HUES48 (cell line): ENCODE measurements at regions not wholly inside any gene's neighbourhood (a gene's known extent, or its start where the extent isn't known, plus 50 kb on each side); places are given as distances from the start of the nearest gene placed in this dataset.

Experiments used
- H3K27ac ChIP-seq: one replicate; pipeline ENCODE4 v1.7.0; 2013; ENCODE audit warnings: low read depth, low read length, inconsistent platforms
- H3K27me3 ChIP-seq: 2 replicates; pipeline ENCODE4 v1.6.1; 2013; ENCODE audit warnings: mild to moderate bottlenecking, low read length; ENCODE audit not compliant: control insufficient read depth, insufficient read depth
- H3K36me3 ChIP-seq: 2 replicates; pipeline ENCODE4 v1.6.1; 2013; ENCODE audit warnings: low read length; ENCODE audit not compliant: control insufficient read depth, insufficient read depth
- H3K4me1 ChIP-seq: 2 replicates; pipeline ENCODE4 v1.6.1; 2013; ENCODE audit warnings: mild to moderate bottlenecking, low read length; ENCODE audit not compliant: control insufficient read depth, insufficient read depth
- H3K4me3 ChIP-seq: 2 replicates; pipeline ENCODE4 v1.5.1; 2013; ENCODE audit warnings: mild to moderate bottlenecking, low read depth, low read length
- H3K9ac ChIP-seq: 2 replicates; pipeline ENCODE4 v1.6.1; 2013; ENCODE audit warnings: mild to moderate bottlenecking, low read depth, low read length, moderate library complexity
- H3K9me3 ChIP-seq: 2 replicates; pipeline ENCODE4 v1.6.1; 2013; ENCODE audit warnings: low read length; ENCODE audit not compliant: control insufficient read depth, insufficient read depth

DNA sequence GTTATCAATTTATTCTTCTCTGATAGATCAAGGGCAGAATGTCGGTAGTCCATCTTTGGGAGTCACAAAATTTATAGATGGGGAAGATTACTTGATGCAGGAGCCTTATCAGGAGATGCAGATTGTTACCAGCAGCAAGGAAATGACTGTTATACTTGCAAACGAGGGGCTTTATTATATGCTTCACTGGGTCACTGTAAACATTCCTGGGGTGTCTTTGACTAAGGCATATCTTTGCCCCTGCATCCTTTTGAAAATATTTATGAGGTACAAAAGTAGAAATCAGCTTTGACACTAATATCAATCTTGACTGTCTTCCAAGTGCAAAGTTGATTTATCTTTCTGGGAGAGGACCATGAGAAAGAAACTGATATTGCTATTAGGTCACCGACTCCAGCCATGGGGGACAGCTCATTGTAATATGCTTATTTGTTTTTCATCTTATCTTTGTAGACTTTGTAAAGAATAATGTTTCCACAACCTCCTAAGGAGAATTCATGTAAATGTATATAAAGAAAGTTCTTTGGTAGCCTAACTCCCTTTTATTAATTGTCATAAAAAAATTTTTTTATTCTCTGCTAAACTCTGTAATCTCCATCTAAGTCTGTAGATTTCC lies 177.3 kb upstream of the EMCN start:
- no peak overlapping the region for H3K9ac ChIP-seq
- no peak overlapping the region for H3K27ac ChIP-seq
- no peaks in the 10 kb centered on the region for H3K27me3 ChIP-seq
- no peaks in the 10 kb centered on the region for H3K36me3 ChIP-seq
- no peak overlapping the region for H3K4me3 ChIP-seq
- H3K9me3 ChIP-seq = no peaks in the 10 kb centered on the region
- H3K4me1 ChIP-seq = 0 out of 2 replicates have a peak, but pooled peaks cover 4% of the 10 kb centered on the region

DNA sequence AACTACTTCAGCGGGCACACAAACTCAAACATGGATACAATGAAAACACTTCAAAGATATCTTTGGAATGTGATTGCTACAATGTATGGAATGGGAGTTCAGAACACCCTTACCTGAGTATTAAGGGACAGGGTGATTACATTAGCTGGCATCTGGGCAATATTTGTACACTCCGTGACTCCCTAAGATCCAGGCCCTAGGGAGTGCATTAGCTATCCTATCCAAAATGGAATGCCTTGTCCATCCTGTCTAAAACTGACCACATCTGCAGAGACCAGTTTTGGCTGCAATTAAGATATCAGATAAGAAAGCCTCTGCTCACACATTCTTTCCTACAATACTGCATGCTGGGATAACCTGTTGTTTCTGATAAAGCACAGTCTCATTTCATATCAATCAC lies 176.6 kb upstream of the EMCN start:
- Histone ChIP-seq H3K36me3 (no peaks in the 10 kb centered on the region), H3K9ac (no peak overlapping the region), H3K4me1 (0 out of 2 replicates have a peak, but pooled peaks cover 4% of the 10 kb centered on the region), H3K9me3 (no peaks in the 10 kb centered on the region), H3K4me3 (no peak overlapping the region), H3K27ac (no peak overlapping the region), H3K27me3 (no peaks in the 10 kb centered on the region)

DNA sequence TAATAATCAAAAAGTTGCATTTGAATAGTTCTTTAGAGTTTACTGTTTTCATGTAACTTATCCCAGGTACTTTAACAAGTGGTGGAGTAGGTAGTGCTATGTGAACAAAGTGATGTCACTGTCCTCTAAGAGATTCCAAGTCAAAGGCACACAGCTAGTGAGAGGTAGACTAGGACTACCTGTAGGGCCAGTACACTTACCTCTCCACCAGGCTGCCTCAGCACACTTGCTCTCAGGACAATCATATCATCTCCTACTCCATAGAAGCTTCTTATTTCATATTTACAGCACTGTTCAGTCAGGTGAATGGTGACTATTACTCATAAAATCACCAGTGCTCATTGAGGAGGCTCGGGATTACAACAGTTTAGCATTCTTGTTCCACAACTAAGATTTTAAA lies 173.0 kb upstream of the EMCN start:
- Histone ChIP-seq H3K27ac (no peak overlapping the region), H3K4me3 (no peak overlapping the region), H3K9ac (no peak overlapping the region), H3K9me3 (no peaks in the 10 kb centered on the region), H3K36me3 (no peaks in the 10 kb centered on the region), H3K4me1 (no peaks in the 10 kb centered on the region), H3K27me3 (no peaks in the 10 kb centered on the region)

DNA sequence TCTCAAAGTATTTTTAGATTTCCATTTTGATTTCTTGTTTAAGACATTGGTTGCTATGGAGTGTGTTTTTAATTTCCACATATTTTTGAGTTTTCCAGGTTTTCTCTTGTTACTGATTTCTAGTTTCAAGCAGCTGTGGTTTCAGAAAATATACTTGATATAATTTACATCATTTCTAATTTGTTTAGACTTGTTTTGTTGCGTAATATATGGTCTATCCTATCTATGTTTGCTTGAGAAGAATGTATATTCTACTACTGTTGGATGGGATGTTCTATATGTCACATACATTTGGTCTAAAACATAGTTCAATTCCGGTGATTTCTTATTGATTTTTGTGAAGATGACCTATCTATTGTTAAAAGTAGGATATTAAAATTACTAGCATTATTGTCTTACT lies 170.5 kb upstream of the EMCN start:
- no peaks in the 10 kb centered on the region for H3K4me1 ChIP-seq
- no peak overlapping the region for H3K4me3 ChIP-seq
- H3K27ac ChIP-seq = no peak overlapping the region
- no peaks in the 10 kb centered on the region for H3K9me3 ChIP-seq
- H3K36me3 ChIP-seq = no peaks in the 10 kb centered on the region
- H3K27me3 ChIP-seq = no peaks in the 10 kb centered on the region
- no peak overlapping the region for H3K9ac ChIP-seq

DNA sequence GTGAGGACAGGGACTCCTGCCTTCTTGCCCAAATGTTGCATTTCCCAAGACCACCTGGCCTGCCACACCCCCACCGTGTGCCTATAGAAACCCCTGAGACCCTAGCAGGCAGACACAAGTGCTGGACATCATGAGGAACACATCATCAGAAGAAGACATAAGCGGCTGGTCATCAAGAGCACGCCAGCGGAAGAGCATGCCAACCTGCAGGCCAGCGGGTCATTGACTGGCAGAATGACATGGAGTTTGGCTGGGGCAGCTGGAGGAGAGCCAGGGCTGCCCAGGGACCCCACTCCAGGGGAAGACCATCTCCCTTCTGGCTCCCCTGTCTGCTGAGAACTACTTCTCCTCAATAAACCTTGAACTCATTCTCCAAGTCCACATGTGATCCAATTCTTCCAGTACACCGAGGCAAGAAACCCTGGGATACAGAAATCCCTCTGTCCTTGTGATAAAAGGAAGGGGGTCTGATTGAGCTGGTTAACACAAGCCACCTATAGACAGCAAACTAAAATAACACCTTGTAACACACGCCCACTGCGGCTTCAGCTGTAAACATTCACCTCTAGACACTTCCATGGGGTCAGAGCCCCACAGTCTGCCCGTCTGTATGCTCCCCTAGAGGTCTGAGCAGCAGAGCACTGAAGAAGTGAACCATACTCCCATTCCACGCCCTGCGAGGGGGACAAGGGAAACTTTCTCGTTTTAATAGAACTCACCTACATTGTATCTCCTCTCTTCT lies 164.8 kb upstream of the EMCN start:
- H3K36me3 ChIP-seq = no peaks in the 10 kb centered on the region
- H3K9me3 ChIP-seq = no peaks in the 10 kb centered on the region
- no peaks in the 10 kb centered on the region for H3K4me1 ChIP-seq

DNA sequence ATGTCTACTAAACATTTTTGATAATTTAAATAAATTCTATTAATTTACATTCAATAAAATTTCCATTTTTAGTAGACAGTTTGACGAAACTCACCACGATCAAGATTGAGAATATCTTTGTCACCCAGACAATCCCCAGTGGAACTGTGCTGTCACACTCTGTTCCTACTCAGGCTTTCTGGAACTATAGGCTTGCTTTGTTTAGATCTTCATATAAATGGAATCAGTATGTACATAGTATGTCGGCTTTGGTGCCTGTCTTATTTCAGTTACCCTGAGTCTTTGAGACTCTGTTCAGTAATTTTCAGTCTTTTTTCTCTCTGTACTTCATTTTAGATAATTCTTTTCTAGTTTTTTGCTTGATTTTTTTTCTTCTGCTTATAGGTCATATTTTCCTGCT lies 163.5 kb upstream of the EMCN start:
- H3K9ac ChIP-seq = no peak overlapping the region
- H3K36me3 ChIP-seq = no peaks in the 10 kb centered on the region
- H3K9me3 ChIP-seq = no peaks in the 10 kb centered on the region
- H3K4me3 ChIP-seq = no peak overlapping the region
- no peaks in the 10 kb centered on the region for H3K4me1 ChIP-seq
- H3K27me3 ChIP-seq = no peaks in the 10 kb centered on the region
- H3K27ac ChIP-seq = no peak overlapping the region

More for the DNA sequence above, 164.8 kb upstream of the EMCN start:
- Histone ChIP-seq H3K9ac (no peak overlapping the region), H3K27ac (no peak overlapping the region), H3K27me3 (no peaks in the 10 kb centered on the region), H3K4me3 (no peak overlapping the region)

DNA sequence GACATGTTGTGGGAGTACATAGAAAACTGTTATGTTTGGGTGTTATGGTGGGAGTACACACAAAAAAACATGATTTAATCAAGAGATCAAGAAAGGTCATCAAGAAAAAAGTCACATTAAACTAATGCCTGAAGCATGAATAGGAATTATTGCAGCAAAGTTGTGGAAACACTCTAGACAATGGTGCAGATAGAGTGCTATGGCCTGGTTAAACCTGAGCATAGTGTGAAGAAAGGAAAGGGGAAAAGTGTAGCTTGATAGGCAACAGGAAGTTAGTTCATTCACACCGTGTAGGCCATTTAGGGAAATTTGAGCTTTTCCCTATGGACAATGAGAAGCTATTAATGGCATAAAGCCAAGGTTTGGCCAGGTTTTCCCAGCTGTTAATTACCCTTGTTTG lies 162.1 kb upstream of the EMCN start:
- H3K36me3 ChIP-seq = no peaks in the 10 kb centered on the region
- no peaks in the 10 kb centered on the region for H3K27me3 ChIP-seq
- H3K9ac ChIP-seq = no peak overlapping the region
- H3K4me1 ChIP-seq = no peaks in the 10 kb centered on the region
- H3K9me3 ChIP-seq = no peaks in the 10 kb centered on the region
- no peak overlapping the region for H3K4me3 ChIP-seq
- H3K27ac ChIP-seq = no peak overlapping the region

DNA sequence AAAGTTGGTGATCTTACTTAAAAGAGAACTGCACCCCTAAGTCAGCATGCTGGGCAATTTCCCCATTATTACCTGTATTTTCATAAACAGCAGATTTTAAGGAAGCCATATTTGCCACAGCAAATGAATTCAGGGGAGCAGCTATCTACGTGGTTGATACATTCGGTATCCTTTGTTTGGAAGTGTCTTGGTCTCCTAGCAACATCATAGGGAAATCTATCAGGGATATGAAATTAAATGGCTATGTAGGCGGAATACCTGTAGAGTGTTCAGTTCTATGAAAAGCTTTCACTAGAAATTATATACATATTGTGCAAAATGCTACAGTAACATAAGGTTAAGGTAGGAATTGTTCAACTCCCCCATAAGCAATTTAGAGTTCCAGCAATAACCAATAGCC lies 157.2 kb upstream of the EMCN start:
- Histone ChIP-seq H3K9me3 (no peaks in the 10 kb centered on the region), H3K27ac (no peak overlapping the region), H3K4me3 (no peak overlapping the region), H3K4me1 (no peaks in the 10 kb centered on the region), H3K36me3 (no peaks in the 10 kb centered on the region), H3K27me3 (no peaks in the 10 kb centered on the region), H3K9ac (no peak overlapping the region)

DNA sequence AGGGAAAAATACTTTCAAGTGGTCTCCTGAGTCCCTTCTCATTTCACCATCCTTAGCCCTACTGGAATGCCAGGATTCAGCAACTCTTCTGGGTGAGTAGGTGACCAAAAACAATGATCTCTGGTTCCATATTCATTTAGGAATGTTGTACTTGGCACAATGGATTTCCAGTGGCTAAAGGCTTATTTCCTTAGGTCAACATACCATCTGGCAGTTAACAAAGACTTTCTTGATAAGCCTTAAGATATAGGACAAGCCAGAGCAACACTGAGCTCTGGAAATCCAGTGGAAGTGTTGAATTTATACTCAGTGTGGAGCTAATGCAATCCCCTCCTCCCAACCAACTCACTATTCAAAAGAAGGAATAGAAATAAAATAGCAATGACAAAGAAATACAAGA lies 139.4 kb upstream of the EMCN start:
- Histone ChIP-seq H3K36me3 (no peaks in the 10 kb centered on the region), H3K27me3 (no peaks in the 10 kb centered on the region), H3K4me1 (no peaks in the 10 kb centered on the region), H3K9ac (no peak overlapping the region), H3K9me3 (no peaks in the 10 kb centered on the region), H3K4me3 (no peak overlapping the region), H3K27ac (no peak overlapping the region)

DNA sequence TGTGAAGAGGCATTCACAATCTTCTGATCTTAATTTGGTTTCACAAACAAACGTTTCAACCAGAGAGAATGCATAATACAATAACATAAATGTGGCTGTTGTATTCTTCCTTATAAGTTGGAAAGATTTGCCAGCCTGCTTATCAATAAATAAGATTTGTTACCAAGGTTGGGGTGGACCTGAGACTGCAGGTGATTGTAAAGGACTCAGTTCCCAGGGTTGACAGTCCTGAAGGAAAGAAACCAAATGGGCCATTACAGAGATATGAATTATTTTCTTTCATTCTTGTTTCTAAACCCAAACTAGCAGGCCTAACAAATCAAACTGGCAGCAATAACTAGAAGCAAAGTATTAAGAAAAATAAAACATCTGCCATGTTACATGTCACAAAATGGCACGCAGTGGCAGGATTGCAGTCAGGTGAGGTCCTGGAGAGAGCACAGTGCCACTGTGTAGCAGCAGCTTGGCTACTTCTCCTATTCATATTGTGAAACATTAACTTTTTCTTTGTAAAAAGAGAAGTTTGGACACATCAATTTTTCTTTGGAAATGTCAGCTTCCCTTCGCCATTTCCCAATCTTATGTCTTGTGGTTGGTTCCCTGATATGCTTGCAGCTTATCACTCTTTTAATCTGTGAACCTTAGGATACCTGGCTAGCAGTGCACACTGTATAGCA lies 133.8 kb upstream of the EMCN start:
- no peaks in the 10 kb centered on the region; the same call in 1 of the 2 replicates for H3K4me1 ChIP-seq
- no peaks in the 10 kb centered on the region for H3K9me3 ChIP-seq
- H3K27ac ChIP-seq = no peak overlapping the region
- no peak overlapping the region for H3K9ac ChIP-seq
- H3K36me3 ChIP-seq = no peaks in the 10 kb centered on the region
- no peak overlapping the region for H3K4me3 ChIP-seq
- no peaks in the 10 kb centered on the region for H3K27me3 ChIP-seq

DNA sequence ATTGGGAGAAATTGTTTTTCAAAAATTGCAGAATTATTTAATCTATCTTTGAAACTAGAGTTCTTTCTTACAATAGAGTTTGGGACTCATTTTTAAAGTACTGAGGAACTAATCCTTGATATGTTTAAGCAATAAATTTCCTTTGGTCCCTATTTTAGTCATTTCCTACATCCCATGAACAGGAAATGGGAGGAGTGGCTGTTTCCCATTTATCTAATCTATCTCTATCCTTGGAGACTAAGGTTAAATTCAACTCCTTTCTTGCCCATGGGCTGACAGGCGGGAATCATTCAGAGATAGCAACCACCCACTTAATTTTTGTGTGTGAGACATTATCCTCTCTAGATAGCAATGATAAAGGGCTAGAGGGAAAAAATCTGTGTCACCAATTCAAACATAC lies 131.6 kb upstream of the EMCN start:
- Histone ChIP-seq H3K27ac (no peak overlapping the region), H3K36me3 (no peaks in the 10 kb centered on the region)

More for the DNA sequence above, 131.6 kb upstream of the EMCN start:
- no peak overlapping the region for H3K4me3 ChIP-seq
- no peaks in the 10 kb centered on the region for H3K27me3 ChIP-seq
- H3K9me3 ChIP-seq = no peaks in the 10 kb centered on the region
- no peak overlapping the region for H3K9ac ChIP-seq
- H3K4me1 ChIP-seq = no peaks in the 10 kb centered on the region; the same call in 1 of the 2 replicates
